NB4 (cell line): ENCODE measurements at regions not wholly inside any gene's neighbourhood (a gene's known extent, or its start where the extent isn't known, plus 50 kb on each side); places are given as distances from the start of the nearest gene placed in this dataset.
"Not testable (repeated sequence)": the region's sequence is repeated elsewhere in the genome, so short reads cannot be mapped to it uniquely, and the experiment has no call there.

Experiments
- DNase-seq: peaks from one replicate; pipeline ENCODE4 v3.0.0; 2010; ENCODE audit warnings: low read depth
- H3K4me3 ChIP-seq: one replicate; pipeline ENCODE4 v1.5.1; 2011; ENCODE audit warnings: mild to moderate bottlenecking, low read depth, low read length, moderate library complexity
- MYC ChIP-seq: IDR thresholded peaks from 2 replicates; pipeline ENCODE4 v1.6.1; 2011; ENCODE audit warnings: low read depth, low read length
- POLR2A ChIP-seq: IDR thresholded peaks from 2 replicates; pipeline ENCODE4 v1.6.1; 2011; ENCODE audit warnings: mild to moderate bottlenecking; ENCODE audit not compliant: insufficient read length; ENCODE audit errors: extremely low read depth
- TF ChIP-seq, protein P1 (sequence below): IDR thresholded peaks from one replicate; pipeline ENCODE4 v1.5.1; 2012; ENCODE audit warnings: low read depth, low read length
- TF ChIP-seq, protein P2 (sequence below): IDR thresholded peaks from 2 replicates; pipeline ENCODE4 v1.6.1; 2011; ENCODE audit warnings: low read depth, low read length

DNA sequence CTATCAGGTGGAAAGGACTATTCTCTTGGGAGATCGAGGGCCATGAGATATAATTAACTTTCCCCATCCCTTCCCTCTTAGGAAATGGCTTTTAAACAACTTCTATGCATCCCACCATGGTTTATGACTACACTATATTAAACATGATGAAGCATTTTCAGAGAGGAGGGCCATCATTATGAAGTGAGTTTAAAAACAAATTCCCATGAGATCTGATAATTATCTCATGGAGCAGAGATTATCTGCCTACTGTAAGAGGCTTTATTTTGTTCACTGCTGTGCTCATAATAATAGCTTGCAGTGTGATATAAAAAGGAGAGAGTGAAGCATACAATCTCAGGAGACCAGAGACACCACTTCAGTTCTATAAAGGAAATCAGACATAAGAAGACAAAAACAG is 330.5 kb upstream of the ZFP42 start:
- DNase-seq = no peak
- TF ChIP-seq MYC (no peak), POLR2A (no peak)
- TF ChIP-seq, protein P1, sequence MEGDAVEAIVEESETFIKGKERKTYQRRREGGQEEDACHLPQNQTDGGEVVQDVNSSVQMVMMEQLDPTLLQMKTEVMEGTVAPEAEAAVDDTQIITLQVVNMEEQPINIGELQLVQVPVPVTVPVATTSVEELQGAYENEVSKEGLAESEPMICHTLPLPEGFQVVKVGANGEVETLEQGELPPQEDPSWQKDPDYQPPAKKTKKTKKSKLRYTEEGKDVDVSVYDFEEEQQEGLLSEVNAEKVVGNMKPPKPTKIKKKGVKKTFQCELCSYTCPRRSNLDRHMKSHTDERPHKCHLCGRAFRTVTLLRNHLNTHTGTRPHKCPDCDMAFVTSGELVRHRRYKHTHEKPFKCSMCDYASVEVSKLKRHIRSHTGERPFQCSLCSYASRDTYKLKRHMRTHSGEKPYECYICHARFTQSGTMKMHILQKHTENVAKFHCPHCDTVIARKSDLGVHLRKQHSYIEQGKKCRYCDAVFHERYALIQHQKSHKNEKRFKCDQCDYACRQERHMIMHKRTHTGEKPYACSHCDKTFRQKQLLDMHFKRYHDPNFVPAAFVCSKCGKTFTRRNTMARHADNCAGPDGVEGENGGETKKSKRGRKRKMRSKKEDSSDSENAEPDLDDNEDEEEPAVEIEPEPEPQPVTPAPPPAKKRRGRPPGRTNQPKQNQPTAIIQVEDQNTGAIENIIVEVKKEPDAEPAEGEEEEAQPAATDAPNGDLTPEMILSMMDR = no peak
- TF ChIP-seq, protein P2, sequence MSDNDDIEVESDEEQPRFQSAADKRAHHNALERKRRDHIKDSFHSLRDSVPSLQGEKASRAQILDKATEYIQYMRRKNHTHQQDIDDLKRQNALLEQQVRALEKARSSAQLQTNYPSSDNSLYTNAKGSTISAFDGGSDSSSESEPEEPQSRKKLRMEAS = no peak
- H3K4me3 ChIP-seq = no peak overlapping the region

DNA sequence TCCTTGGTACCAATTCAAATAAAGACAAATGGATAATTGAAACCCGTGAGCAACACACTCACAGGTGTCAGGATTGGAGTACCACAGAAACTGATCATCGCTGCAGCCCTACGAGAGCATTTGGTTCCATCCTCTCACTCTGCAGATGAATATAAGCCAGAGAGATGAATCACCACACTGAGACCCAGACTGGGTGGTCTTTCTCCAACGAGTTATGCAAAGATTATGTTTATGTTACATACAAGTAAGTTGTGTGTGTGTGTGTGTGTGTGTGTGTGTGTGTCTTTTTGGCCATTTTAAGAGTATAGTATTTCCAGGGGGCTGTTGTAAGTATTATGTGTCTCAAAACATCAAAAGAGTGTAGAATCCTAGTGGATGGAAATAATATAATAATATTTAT is 329.5 kb upstream of the ZFP42 start:
- H3K4me3 ChIP-seq = no peak overlapping the region
- no peak for DNase-seq
- TF ChIP-seq, protein P2 = no peak
- TF ChIP-seq MYC (no peak), POLR2A (no peak)
- TF ChIP-seq, protein P1 = no peak

DNA sequence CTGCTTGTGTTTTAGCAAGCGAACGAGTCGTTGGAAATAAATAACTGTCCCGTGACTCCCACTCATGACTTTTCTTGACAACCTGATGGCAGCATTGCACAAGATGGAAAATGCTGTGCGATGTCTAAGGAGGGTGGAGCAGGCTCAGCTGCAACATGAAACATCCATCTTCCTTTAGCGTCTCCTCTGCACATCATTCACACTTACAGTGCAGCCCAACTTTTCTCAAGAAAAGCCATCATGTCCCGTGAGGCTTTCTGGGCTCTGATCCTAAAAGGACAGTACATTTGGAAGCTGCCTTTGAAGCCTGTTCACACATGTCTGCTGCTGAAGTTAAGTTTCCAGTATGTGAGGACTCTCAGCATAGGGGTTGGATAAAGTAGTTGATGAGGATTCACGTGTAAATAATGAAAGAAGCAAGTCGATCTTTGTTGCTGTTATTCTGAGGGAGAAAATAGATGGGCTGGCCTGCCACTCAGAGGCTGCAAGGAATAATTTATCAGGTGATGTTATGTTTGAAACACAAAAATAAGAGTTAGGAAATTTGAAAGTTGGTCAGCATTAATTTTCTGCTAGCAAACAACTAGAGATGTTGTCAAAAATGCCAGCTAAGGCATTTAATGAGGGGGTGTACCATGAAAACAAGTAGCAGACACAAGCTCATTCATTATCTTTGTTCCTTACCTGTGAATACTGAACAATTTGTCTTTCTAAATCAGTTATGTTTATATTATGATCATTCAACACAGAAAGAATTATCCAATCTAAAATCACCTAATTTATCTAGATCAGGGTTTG is 328.7 kb upstream of the ZFP42 start:
- no peak overlapping the region for H3K4me3 ChIP-seq
- TF ChIP-seq, protein P2 = no peak
- TF ChIP-seq MYC (no peak), POLR2A (no peak)
- TF ChIP-seq, protein P1 = no peak
- no peak for DNase-seq

DNA sequence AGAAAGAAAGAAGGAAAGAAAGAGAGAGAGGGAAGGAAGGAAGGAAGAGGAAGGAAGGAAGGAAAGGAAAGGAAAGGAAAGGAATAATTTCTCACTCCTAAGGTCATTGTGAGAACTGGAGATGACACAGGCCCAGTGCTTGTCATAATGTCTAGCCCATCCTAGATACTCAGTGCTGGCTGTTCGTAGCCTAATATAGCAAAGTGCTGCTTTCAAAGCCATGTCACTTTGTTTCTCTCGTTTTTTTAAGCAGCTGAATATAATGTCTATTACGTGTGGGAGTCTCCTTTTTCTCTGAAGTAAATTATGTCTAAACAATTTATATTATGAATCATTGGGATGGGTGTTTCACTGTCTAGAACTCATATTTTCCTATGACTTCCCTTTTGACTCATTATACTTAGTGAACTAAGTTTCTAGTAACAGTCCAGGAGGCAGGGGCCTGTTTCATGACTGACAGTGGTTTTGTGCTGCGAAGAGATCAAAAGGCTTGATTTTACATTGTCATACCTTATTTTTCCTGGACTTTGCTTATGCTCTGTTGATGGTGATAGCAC is 327.0 kb upstream of the ZFP42 start:
- no peak overlapping the region for H3K4me3 ChIP-seq
- TF ChIP-seq, protein P2 = no peak
- TF ChIP-seq, protein P1 = no peak
- no peak for TF ChIP-seq POLR2A
- no peak for TF ChIP-seq MYC
- DNase-seq = no peak

DNA sequence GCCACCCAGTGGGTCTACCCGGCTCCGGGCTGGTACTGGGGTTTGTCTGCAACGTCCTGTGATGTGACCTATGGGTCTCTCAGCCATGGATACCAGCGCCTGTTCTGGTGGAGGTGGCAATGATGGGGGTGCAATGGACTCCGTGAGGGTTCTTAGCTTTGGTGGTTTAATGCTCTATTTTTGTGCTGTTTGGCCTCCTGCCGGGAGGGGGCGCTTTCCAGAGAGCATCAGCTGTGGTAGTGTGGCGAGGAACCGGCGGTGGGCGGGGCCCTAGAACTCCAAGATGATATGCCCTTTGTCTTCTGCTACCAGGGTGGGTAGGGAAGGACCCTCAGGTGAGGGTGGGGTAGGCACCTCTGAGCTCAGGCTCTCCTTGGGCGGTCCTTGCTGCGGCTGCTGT is 324.1 kb upstream of the ZFP42 start:
- H3K4me3 ChIP-seq, DNase-seq: not testable (repeated sequence)

DNA sequence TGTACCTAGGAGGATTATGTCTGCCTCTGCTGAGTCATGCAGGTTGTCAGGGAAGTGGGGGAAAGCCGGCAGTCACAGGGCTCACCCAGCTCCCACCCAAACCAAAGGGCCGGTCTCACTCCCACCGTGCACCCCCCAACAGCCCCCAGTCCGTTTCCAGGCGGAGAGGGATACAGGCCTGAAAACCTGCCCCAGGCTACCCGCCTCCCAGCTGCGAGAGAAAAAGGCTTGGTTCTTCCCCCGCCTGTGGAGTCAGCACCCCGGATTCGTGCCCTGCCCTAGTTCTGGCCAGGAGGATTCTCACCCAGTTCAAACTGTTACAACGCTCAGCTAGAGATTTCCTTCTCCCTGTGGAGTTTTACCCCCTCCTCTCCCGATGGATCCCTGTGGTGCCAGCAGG is 323.6 kb upstream of the ZFP42 start:
- not testable (repeated sequence) for DNase-seq, H3K4me3 ChIP-seq

DNA sequence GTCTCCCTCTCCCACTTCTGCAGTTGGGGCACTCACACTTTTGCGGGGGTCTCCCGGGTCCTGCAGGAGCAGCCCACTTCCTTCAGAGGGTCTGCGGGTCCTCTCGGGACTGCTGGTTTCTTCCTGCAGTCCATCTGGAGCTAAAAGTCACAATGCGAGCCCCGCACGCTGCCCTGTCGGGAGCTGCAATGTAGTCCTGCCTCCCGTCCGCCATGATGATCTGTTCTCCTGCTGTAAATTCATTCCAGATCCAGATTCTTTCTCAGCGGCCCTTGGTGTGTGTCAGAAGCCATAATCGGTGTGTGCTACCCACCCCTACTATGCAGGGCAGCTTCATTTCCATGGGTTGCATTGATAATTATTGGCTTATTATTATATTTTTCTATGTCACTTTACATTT is 323.0 kb upstream of the ZFP42 start:
- DNase-seq, H3K4me3 ChIP-seq: not testable (repeated sequence)
